GM18499 (cell line): ENCODE measurements at regions not wholly inside any gene's neighbourhood (a gene's known extent, or its start where the extent isn't known, plus 50 kb on each side); places are given as distances from the start of the nearest gene placed in this dataset.

Source experiments
- ATAC-seq: cut with Tn5 transposase; IDR thresholded peaks from one replicate; pipeline ENCODE4 v1.9.1; 2021; ENCODE audit warnings: moderate number of reproducible peaks; ENCODE audit not compliant: insufficient read depth, unreplicated experiment

GRCh38 chr13:107305178-107305577 lies 737.2 kb upstream of the ARGLU1 start:
- no peak for ATAC-seq

- ATAC-seq = no peak
Observed at GRCh38 chr13:107301724-107302374, 733.9 kb upstream of the ARGLU1 start.

- ATAC-seq = no peak
Observed at GRCh38 chr13:107299717-107300116, 731.8 kb upstream of the ARGLU1 start.

GRCh38 chr13:107296804-107297203 lies 728.9 kb upstream of the ARGLU1 start:
- ATAC-seq = no peak

- no peak for ATAC-seq
Observed at GRCh38 chr13:107295416-107296140, 727.6 kb upstream of the ARGLU1 start.

GRCh38 chr13:107293924-107294323 lies 726.0 kb upstream of the ARGLU1 start:
- ATAC-seq = no peak

GRCh38 chr13:107291875-107292274 lies 723.9 kb upstream of the ARGLU1 start:
- no peak for ATAC-seq

- ATAC-seq = no peak
Observed at GRCh38 chr13:107289540-107289939, 721.6 kb upstream of the ARGLU1 start.

- ATAC-seq = no peak
Observed at GRCh38 chr13:107284173-107284572, 716.2 kb upstream of the ARGLU1 start.

GRCh38 chr13:107277911-107278310 lies 710.0 kb upstream of the ARGLU1 start:
- no peak for ATAC-seq

GRCh38 chr13:107276936-107277335 lies 709.0 kb upstream of the ARGLU1 start:
- no peak for ATAC-seq

- no peak for ATAC-seq
Observed at GRCh38 chr13:107275945-107276614, 708.1 kb upstream of the ARGLU1 start.

- ATAC-seq = no peak
Observed at GRCh38 chr13:107275312-107275711, 707.4 kb upstream of the ARGLU1 start.

GRCh38 chr13:107271227-107271626 lies 703.3 kb upstream of the ARGLU1 start:
- ATAC-seq = no peak

- ATAC-seq = no peak
Observed at GRCh38 chr13:107266657-107267056, 698.7 kb upstream of the ARGLU1 start.

- no peak for ATAC-seq
Observed at GRCh38 chr13:107258599-107259187, 690.8 kb upstream of the ARGLU1 start.

GRCh38 chr13:107254392-107254791 lies 686.5 kb upstream of the ARGLU1 start:
- ATAC-seq = no peak

- ATAC-seq = no peak
Observed at GRCh38 chr13:107252428-107252827, 684.5 kb upstream of the ARGLU1 start.

GRCh38 chr13:107252021-107252420 lies 684.1 kb upstream of the ARGLU1 start:
- no peak for ATAC-seq

GRCh38 chr13:107251341-107251740 lies 683.4 kb upstream of the ARGLU1 start:
- ATAC-seq = no peak

GRCh38 chr13:107250628-107251027 lies 682.7 kb upstream of the ARGLU1 start:
- no peak for ATAC-seq
